ENCODE measurements at regions not wholly inside any gene's neighbourhood (a gene's known extent, or its start where the extent isn't known, plus 50 kb on each side); places are given as distances from the start of the nearest gene placed in this dataset.

DNA sequence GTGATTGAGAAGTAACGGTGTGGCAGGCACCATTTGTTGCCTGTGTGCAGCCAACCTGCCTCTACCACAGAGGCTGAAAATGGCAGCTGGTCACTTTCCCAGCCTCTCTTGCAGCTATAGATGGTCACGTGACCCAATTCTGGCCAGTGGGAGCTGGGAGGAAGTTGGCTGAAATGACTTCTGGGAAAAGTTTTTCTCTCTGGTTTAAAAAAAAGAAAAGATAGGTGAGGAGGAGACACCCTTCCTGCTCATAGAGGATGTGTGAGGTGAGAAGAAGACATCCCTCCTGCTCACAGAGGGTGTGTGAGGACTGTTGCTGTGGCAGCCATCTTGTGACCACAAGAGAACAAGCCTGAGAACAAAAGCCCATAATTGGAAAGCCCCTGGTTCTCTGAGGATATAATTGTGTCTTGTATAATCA lies 122.8 kb downstream of the SYF2 start:
- TF ChIP-seq, protein P1, sequence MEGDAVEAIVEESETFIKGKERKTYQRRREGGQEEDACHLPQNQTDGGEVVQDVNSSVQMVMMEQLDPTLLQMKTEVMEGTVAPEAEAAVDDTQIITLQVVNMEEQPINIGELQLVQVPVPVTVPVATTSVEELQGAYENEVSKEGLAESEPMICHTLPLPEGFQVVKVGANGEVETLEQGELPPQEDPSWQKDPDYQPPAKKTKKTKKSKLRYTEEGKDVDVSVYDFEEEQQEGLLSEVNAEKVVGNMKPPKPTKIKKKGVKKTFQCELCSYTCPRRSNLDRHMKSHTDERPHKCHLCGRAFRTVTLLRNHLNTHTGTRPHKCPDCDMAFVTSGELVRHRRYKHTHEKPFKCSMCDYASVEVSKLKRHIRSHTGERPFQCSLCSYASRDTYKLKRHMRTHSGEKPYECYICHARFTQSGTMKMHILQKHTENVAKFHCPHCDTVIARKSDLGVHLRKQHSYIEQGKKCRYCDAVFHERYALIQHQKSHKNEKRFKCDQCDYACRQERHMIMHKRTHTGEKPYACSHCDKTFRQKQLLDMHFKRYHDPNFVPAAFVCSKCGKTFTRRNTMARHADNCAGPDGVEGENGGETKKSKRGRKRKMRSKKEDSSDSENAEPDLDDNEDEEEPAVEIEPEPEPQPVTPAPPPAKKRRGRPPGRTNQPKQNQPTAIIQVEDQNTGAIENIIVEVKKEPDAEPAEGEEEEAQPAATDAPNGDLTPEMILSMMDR (IDR thresholded peaks at IDR 0.05 in 8 of 11, conservative IDR thresholded peaks at IDR 0.05 in 3 of 11): no peak
- TF ChIP-seq POLR2A (IDR thresholded peaks at IDR 0.05) (no peak), POLR2AphosphoS5 (IDR thresholded peaks at IDR 0.05) (no peak)

All from spleen (tissue), 7 donors.